CD1c-positive myeloid dendritic cell (primary cell): ENCODE measurements at regions not wholly inside any gene's neighbourhood (a gene's known extent, or its start where the extent isn't known, plus 50 kb on each side); places are given as distances from the start of the nearest gene placed in this dataset.
"Not testable (repeated sequence)": the region's sequence is repeated elsewhere in the genome, so short reads cannot be mapped to it uniquely, and the experiment has no call there.

Experiments used
- DNase-seq: peaks from one replicate; pipeline ENCODE4 v3.0.0-alpha.2; 2016; ENCODE audit errors: extremely low spot score

- no peak for DNase-seq
These were observed 226.4 kb downstream of the FGFR2 start for GRCh38 chr10:121371836-121372235.

DNA sequence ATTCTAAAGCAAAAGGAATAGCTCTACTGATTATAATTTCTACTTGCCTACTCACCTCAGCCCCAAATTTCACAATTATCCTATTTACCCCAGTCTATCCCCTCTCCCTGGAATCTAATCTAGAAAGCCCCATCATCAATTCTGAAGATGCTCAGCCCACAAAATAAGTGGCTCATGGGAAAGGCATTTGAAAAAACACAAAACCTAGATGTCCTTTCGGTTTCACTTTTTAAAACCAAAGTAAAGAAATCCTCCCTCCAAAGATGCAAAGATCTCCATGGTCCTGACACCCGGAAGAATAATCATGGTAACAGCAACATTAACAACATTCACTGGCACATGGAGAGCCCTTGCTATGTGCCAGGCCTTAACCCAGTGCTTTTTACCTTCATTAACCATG, 224.8 kb downstream of the FGFR2 start:
- no peak for DNase-seq

GRCh38 chr10:121374121-121374520, 224.1 kb downstream of the FGFR2 start:
- no peak for DNase-seq

DNA sequence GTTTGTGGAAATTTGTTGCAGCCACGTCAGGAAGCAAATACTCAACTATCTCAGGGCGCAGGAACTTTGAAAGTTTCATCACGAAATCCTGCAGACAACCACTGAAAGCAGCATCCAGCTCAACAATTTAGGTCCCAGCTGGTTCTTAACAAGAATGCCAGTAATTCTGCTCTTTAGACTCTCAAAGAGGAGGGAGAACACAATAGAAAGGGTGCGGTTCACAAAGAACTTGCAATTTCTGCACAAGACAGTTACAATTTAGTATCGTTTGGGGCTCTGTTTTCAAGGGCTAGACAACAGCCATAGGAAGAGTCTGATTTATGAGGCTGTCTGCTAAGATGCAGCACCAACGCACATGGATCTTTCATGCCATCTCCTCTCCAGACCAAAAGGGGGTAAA, 223.1 kb downstream of the FGFR2 start:
- DNase-seq: no peak

DNA sequence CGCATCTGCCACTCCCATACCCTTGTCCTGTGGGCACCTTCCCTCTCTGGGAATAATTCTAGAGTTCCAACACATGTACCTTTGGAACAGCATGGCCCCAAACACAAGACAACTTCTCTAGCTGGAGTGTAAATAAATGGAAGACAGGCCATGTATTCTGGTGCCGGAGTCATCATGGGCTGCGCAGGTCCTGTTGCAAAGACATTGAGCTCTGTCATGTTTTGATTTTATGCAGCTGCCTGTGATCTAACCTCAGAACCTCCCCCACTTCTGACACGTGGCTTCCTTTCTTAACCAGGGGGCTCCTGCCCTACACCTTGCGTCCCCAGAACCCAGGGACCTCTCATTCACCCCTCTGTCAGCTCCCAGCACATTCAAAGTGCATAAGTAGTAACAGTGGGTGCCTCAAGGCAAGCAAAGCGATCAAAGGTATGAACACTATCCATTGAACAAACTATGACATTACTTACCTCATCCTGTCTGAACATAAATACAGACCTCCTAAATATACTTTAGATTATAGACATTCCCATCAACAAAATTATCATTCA, 219.9 kb downstream of the FGFR2 start:
- no peak for DNase-seq

GRCh38 chr10:121379013-121379412, 219.2 kb downstream of the FGFR2 start:
- DNase-seq: no peak

GRCh38 chr10:121380211-121380610, 218.0 kb downstream of the FGFR2 start:
- DNase-seq: no peak

- not testable (repeated sequence) for DNase-seq
These were observed 216.2 kb downstream of the FGFR2 start for GRCh38 chr10:121382029-121382520.

GRCh38 chr10:121385136-121385535, 213.1 kb downstream of the FGFR2 start:
- no peak for DNase-seq

DNA sequence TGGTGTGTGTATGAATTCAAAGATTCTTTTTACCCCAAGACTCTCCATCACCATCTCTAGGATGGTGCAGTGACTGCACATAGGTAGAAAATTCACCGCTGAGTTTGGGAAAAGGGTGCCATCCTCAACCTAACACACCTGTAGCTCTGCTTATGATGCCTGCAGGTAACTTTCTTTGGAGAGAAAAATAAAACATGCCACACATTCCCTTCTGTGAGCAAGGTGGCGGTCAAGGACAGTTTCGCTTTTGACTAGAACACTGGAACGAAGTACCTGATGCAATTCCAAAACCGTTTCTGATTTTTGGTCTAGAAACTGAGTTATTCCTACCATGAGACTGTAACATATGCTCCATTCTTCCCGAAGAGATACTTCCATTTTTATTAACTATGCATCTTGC, 205.6 kb downstream of the FGFR2 start:
- no peak for DNase-seq

DNA sequence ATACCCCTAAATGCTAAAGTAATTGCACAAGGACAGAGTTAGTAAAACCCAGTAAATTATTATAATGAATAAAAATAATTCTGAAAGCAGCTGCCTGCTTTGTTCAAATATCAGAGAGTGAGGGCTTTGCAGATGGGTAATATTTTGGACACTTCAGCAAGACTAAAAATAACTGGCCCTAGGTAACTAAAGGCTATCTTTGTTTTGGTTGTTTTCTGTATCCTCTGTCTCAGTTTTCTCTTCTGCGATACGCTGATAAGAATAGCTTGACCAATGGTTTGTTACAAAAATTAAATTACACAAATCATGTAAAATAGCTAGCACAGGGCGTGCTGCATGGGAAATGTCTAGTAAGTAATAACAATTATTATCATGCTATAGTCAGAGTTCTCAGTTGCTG, 204.7 kb downstream of the FGFR2 start:
- DNase-seq: no peak

- not testable (repeated sequence) for DNase-seq
These were observed 197.7 kb downstream of the FGFR2 start for GRCh38 chr10:121400507-121400906.

GRCh38 chr10:121403527-121403926, 194.7 kb downstream of the FGFR2 start:
- no peak for DNase-seq

- DNase-seq: no peak
These were observed 193.6 kb downstream of the FGFR2 start for GRCh38 chr10:121404611-121405010.

DNA sequence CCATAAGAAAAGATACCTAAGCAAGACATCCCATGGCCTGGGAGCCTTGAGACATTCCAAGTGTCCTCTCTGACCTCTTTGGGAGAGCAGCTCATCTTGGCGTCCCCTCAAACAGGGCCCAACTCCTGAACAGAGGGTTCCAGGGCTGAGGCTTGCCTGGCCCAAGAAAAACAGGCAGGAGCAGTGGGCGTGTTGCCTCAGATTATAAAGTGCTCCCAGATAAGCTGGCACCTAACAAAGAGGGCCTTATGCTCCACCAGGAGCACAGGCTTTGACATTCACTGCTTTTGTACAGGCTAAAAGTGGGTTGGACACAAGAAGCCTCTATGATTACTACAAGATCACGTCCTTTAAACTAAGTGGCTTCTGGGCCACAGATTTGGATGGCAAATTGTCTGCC, 193.1 kb downstream of the FGFR2 start:
- DNase-seq: no peak

DNA sequence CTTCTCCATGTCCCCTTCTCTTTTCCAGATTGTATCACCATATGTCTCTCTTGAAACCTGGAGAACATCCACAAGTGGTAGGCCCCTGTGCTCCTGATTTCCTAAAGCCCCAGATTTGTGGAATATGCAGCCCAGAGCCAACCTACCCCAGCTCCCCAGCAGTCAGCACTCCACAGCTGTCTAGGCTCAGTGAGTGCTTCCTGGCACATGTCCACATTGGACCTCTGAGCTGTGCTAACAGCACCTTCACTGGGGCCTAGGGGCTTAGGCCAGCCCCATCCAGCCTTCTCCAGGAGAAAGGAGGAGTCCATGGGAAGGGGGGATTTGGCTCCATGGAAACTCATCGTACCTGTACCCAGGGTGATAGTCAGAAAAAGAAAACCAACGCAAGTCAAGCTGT, 192.7 kb downstream of the FGFR2 start:
- DNase-seq: no peak

DNA sequence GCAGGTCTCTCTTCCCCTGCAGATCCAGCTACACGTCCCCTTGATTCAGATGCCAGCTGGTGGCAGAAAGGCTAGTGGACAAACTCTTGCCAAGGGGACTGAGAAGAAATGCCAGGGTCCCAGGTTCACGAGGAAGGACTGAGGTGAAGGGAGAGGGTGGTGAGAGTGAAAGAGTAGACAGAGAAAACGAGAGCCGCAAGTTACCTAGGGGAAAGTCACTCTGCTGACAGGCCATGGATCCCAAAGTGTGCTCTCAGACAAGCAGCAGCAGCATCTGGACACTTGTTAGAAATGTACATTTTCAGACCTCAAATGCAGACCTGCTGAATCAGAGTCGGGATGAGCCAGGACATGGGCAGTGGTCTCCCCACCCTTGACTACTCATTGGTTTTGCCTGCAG, 192.3 kb downstream of the FGFR2 start:
- DNase-seq: no peak

GRCh38 chr10:121406823-121407545, 191.3 kb downstream of the FGFR2 start:
- DNase-seq: no peak

DNA sequence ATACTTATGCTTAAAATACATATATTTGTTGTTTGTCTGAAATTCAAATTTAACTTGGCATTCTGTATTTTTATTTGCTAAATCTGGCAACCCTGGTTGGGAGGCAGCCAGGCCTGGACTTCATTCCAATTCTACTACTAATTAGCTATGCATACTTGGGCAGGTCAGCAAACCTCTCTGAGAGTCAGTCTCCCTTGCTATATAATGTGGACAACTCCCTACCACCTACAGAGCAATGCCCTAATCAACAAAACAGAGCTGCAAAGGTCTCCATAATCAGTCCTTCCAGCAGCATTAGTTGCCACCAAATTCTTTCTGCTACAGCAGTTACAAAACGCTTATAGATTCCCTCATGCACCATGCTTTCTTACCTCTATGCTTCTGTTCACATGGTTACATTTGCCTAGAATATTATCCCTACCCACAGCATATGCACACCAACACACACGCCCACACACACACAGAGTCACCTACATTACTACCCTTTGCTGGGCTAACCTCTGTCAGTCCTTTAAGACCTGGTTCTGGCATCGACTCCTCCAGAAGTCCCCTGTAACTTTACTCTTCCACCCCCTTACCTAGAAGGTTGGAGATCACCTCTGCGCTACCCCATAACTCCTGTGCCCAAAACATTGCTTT, 188.7 kb downstream of the FGFR2 start:
- no peak for DNase-seq

DNA sequence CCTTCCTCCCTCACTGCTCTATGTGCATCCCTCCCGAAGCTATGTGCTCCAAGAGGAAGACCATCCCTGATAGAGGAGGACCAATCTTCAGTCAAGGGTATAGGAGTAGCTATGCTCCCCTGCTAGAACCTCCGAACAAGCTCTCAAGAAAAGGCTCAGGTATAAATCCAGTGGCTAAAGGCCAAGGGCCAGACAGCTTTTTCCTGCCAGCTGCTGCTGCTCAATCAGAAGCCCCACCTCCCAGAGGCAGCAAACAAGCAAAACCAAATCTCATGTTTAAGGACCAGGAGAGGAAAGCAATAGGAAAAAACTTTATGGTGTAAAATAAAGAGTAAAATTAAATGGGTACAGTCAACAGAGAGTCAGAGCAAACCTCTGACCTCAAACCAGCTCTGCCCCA, 187.2 kb downstream of the FGFR2 start:
- no peak for DNase-seq

DNA sequence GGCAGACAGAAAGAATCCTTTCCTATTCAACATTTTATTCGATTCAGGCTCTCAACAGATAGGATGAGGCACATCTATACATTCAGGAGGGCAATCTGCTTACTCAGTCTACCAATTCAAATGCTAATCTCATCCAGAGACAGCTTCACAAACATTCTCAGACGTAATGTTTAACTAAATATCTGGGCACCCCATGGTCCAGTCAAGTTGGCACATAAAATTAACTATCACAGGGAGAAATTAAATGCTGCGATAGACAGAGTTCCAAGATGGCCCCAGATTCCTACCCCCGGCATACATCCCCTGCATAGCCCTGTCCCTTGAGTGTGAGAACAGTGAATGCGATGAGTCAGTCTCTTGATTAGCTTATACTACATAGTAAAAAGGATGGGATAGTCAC, 184.3 kb downstream of the FGFR2 start:
- DNase-seq: no peak

DNA sequence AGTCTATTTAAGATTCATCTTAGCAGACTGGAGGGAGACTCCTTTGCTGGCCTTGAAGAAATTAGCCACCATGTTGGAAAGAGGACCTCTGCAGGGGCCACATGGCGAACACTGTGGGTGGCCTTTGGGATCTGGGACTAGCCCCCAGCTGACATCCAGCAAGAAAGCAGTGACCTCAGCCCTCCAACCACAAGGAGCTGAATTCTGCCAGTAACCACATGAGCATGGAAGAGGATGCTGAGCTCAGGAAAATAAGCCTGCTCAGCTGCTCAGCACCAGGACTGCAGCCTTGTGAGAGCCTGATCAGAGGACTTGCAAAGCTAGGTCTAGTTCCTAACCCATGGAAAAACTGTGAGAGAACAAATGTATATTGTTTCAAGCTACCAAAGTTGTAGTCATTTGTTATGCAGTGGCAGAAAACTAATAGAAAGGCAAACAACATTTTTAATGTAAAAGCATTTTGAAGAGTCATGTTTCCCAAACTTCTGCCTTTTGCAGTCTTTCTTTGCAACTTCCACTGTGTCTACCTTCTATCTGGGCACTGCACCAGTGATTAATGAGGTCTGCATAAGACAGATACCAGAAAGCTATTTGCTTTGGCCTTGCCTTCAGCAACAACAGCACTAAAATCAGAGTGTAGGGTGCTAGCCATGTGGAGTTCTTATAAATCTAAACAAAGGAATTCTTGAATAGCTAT, 183.7 kb downstream of the FGFR2 start:
- no peak for DNase-seq

- DNase-seq: no peak
These were observed 183.2 kb downstream of the FGFR2 start for GRCh38 chr10:121415063-121415399.
